T-helper 2 cell treated with Interferon-gamma antibody and Interleukin-4, amounts not matched to agents 5 μg/mL and 100 μg/mL, for 36 hours (primary cell): ENCODE measurements at regions not wholly inside any gene's neighbourhood (a gene's known extent, or its start where the extent isn't known, plus 50 kb on each side); places are given as distances from the start of the nearest gene placed in this dataset.

ENCODE experiments used
- DNase-seq: peaks from one replicate; pipeline ENCODE4 v3.0.0; 2021; ENCODE audit warnings: low spot score
- H3K27ac Mint-ChIP-seq: one replicate; pipeline ENCODE4 v1.8.0; 2021; ENCODE audit warnings: mild to moderate bottlenecking, mixed read lengths
- H3K27me3 Mint-ChIP-seq: one replicate; pipeline ENCODE4 v1.8.0; 2021; ENCODE audit warnings: low read depth, mixed read lengths
- H3K36me3 Mint-ChIP-seq: one replicate; pipeline ENCODE4 v1.8.0; 2021; ENCODE audit warnings: low read depth, mixed read lengths
- H3K4me1 Mint-ChIP-seq: one replicate; pipeline ENCODE4 v1.8.0; 2021; ENCODE audit warnings: low read depth, mixed read lengths
- H3K4me3 Mint-ChIP-seq: one replicate; pipeline ENCODE4 v1.8.0; 2022; ENCODE audit warnings: mild to moderate bottlenecking, moderate library complexity, mixed read lengths
- H3K9me3 Mint-ChIP-seq: one replicate; pipeline ENCODE4 v1.8.0; 2021; ENCODE audit warnings: mixed read lengths

GRCh38 chr11:109972939-109973338, 120.3 kb upstream of the ZC3H12C start:
- Mint-ChIP-seq H3K27me3 (peaks cover 31% of the 10 kb centered on the region), H3K4me3 (no peak overlapping the region), H3K27ac (no peak overlapping the region), H3K4me1 (peaks cover 14% of the 10 kb centered on the region), H3K36me3 (no peaks in the 10 kb centered on the region), H3K9me3 (no peaks in the 10 kb centered on the region)
- DNase-seq = no peak

GRCh38 chr11:109973486-109973885, 119.7 kb upstream of the ZC3H12C start:
- Mint-ChIP-seq H3K27ac (no peak overlapping the region), H3K4me1 (peaks cover 14% of the 10 kb centered on the region), H3K9me3 (no peaks in the 10 kb centered on the region), H3K27me3 (peaks cover 31% of the 10 kb centered on the region), H3K4me3 (no peak overlapping the region), H3K36me3 (no peaks in the 10 kb centered on the region)
- no peak for DNase-seq

- H3K9me3 Mint-ChIP-seq = no peaks in the 10 kb centered on the region
- H3K4me3 Mint-ChIP-seq = no peak overlapping the region
- no peak overlapping the region for H3K27ac Mint-ChIP-seq
- no peaks in the 10 kb centered on the region for H3K36me3 Mint-ChIP-seq
- H3K27me3 Mint-ChIP-seq = peaks cover 36% of the 10 kb centered on the region
- peaks cover 14% of the 10 kb centered on the region for H3K4me1 Mint-ChIP-seq
- no peak for DNase-seq
Measured at GRCh38 chr11:109974523-109974922, 118.7 kb upstream of the ZC3H12C start.

GRCh38 chr11:109978895-109979294, 114.3 kb upstream of the ZC3H12C start:
- Mint-ChIP-seq H3K27me3 (peaks cover 43% of the 10 kb centered on the region), H3K27ac (no peak overlapping the region), H3K4me3 (no peak overlapping the region)

GRCh38 chr11:109981031-109981636, 112.1 kb upstream of the ZC3H12C start:
- no peak for DNase-seq
- peaks cover 9% of the 10 kb centered on the region for H3K36me3 Mint-ChIP-seq
- peaks cover 26% of the 10 kb centered on the region for H3K27me3 Mint-ChIP-seq
- H3K9me3 Mint-ChIP-seq = peaks cover under 1% of the 10 kb centered on the region
- no peak overlapping the region for H3K4me3 Mint-ChIP-seq
- peaks cover 16% of the 10 kb centered on the region for H3K4me1 Mint-ChIP-seq
- no peak overlapping the region for H3K27ac Mint-ChIP-seq

More at GRCh38 chr11:109978895-109979294, 114.3 kb upstream of the ZC3H12C start:
- DNase-seq = no peak
- Mint-ChIP-seq H3K36me3 (peaks cover 2% of the 10 kb centered on the region), H3K9me3 (no peaks in the 10 kb centered on the region), H3K4me1 (peaks cover 2% of the 10 kb centered on the region)

GRCh38 chr11:109983358-109983757, 109.8 kb upstream of the ZC3H12C start:
- peaks cover 27% of the 10 kb centered on the region for H3K27me3 Mint-ChIP-seq
- H3K4me3 Mint-ChIP-seq = no peak overlapping the region
- H3K4me1 Mint-ChIP-seq = peaks cover 16% of the 10 kb centered on the region
- H3K27ac Mint-ChIP-seq = no peak overlapping the region
- H3K36me3 Mint-ChIP-seq = peaks cover 9% of the 10 kb centered on the region
- peaks cover 5% of the 10 kb centered on the region for H3K9me3 Mint-ChIP-seq
- no peak for DNase-seq

- H3K4me1 Mint-ChIP-seq = peaks cover 16% of the 10 kb centered on the region
- peak overlapping the region; percentile 21 for H3K27ac Mint-ChIP-seq
- H3K36me3 Mint-ChIP-seq = peaks cover 9% of the 10 kb centered on the region
- peaks cover 5% of the 10 kb centered on the region for H3K9me3 Mint-ChIP-seq
- DNase-seq = no peak
- peak overlapping the region; percentile 33 for H3K4me3 Mint-ChIP-seq
- peaks cover 21% of the 10 kb centered on the region for H3K27me3 Mint-ChIP-seq
Measured at GRCh38 chr11:109984634-109985289, 108.4 kb upstream of the ZC3H12C start.

GRCh38 chr11:109986488-109986887, 106.7 kb upstream of the ZC3H12C start:
- no peak overlapping the region for H3K27ac Mint-ChIP-seq
- peaks cover 16% of the 10 kb centered on the region for H3K4me1 Mint-ChIP-seq
- H3K27me3 Mint-ChIP-seq = peaks cover 15% of the 10 kb centered on the region
- DNase-seq = no peak
- H3K4me3 Mint-ChIP-seq = no peak overlapping the region
- peaks cover 5% of the 10 kb centered on the region for H3K9me3 Mint-ChIP-seq
- peaks cover 9% of the 10 kb centered on the region for H3K36me3 Mint-ChIP-seq

- H3K27ac Mint-ChIP-seq = no peak overlapping the region
- H3K27me3 Mint-ChIP-seq = peaks cover 16% of the 10 kb centered on the region
- H3K9me3 Mint-ChIP-seq = no peaks in the 10 kb centered on the region
- no peak overlapping the region for H3K4me3 Mint-ChIP-seq
- no peaks in the 10 kb centered on the region for H3K36me3 Mint-ChIP-seq
- no peak for DNase-seq
- no peaks in the 10 kb centered on the region for H3K4me1 Mint-ChIP-seq
Measured at GRCh38 chr11:109991835-109992234, 101.4 kb upstream of the ZC3H12C start.

GRCh38 chr11:109993786-109994185, 99.4 kb upstream of the ZC3H12C start:
- Mint-ChIP-seq H3K27ac (no peak overlapping the region), H3K36me3 (no peaks in the 10 kb centered on the region), H3K9me3 (no peaks in the 10 kb centered on the region), H3K4me1 (no peaks in the 10 kb centered on the region), H3K27me3 (peaks cover 16% of the 10 kb centered on the region), H3K4me3 (no peak overlapping the region)
- DNase-seq = no peak

GRCh38 chr11:109994907-109995306, 98.3 kb upstream of the ZC3H12C start:
- no peaks in the 10 kb centered on the region for H3K4me1 Mint-ChIP-seq
- H3K27me3 Mint-ChIP-seq = peaks cover 17% of the 10 kb centered on the region
- no peaks in the 10 kb centered on the region for H3K36me3 Mint-ChIP-seq
- H3K9me3 Mint-ChIP-seq = no peaks in the 10 kb centered on the region
- H3K4me3 Mint-ChIP-seq = no peak overlapping the region
- H3K27ac Mint-ChIP-seq = no peak overlapping the region
- no peak for DNase-seq

GRCh38 chr11:109996060-109996459, 97.1 kb upstream of the ZC3H12C start:
- no peak overlapping the region for H3K27ac Mint-ChIP-seq
- H3K4me3 Mint-ChIP-seq = no peak overlapping the region
- peaks cover 19% of the 10 kb centered on the region for H3K27me3 Mint-ChIP-seq
- DNase-seq = no peak
- no peaks in the 10 kb centered on the region for H3K9me3 Mint-ChIP-seq
- H3K36me3 Mint-ChIP-seq = no peaks in the 10 kb centered on the region
- no peaks in the 10 kb centered on the region for H3K4me1 Mint-ChIP-seq

GRCh38 chr11:109998921-109999320, 94.3 kb upstream of the ZC3H12C start:
- no peak overlapping the region for H3K27ac Mint-ChIP-seq
- H3K4me1 Mint-ChIP-seq = no peaks in the 10 kb centered on the region
- H3K4me3 Mint-ChIP-seq = no peak overlapping the region
- H3K9me3 Mint-ChIP-seq = no peaks in the 10 kb centered on the region
- no peak for DNase-seq
- no peaks in the 10 kb centered on the region for H3K36me3 Mint-ChIP-seq
- H3K27me3 Mint-ChIP-seq = peaks cover 7% of the 10 kb centered on the region

- Mint-ChIP-seq H3K27ac (no peak overlapping the region), H3K4me1 (no peaks in the 10 kb centered on the region), H3K4me3 (no peak overlapping the region), H3K27me3 (peaks cover 7% of the 10 kb centered on the region), H3K36me3 (no peaks in the 10 kb centered on the region), H3K9me3 (no peaks in the 10 kb centered on the region)
- peak; percentile 17 for DNase-seq
Measured at GRCh38 chr11:110000031-110000502, 93.1 kb upstream of the ZC3H12C start.
